Lower leg skin (tissue), 4 donors: ENCODE measurements at regions not wholly inside any gene's neighbourhood (a gene's known extent, or its start where the extent isn't known, plus 50 kb on each side); places are given as distances from the start of the nearest gene placed in this dataset.

ENCODE experiments used
- DNase-seq, 2 donors: peaks; one replicate each; pipeline ENCODE4 v3.0.0-alpha.2; 2019; ENCODE audit warnings: low spot score in 2 of 2
- H3K4me3 ChIP-seq: fragments of 200-600 bp; sonication (generic); 2 replicates; pipeline ENCODE4 v1.5.1; 2017; ENCODE audit warnings: mild to moderate bottlenecking, low read depth; ENCODE audit not compliant: poor library complexity, severe bottlenecking
- POLR2A ChIP-seq, 2 donors: fragments of 450-650 bp; IDR thresholded peaks; one replicate each; pipeline ENCODE4 v1.6.1; 2016 to 2017; ENCODE audit warnings: antibody characterized with exemption in 2 of 2, mild to moderate bottlenecking in 1 of 2, moderate library complexity in 1 of 2
- WGBS, 2 donors: methylation state at CpG; one replicate each; pipeline ENCODE4 v1.1.5; 2018; 5-methylcytosine and 5-hydroxymethylcytosine counted together
- intact Hi-C: fragments of 100-400 bp; cut with DNase I; formaldehyde crosslinking; loops from one replicate; pipeline ENCODE4 v1.15.0; 2023; ENCODE audit warnings: low total_unique reads
- TF ChIP-seq, protein P1 (sequence below), 3 donors: fragments of 450-650 bp; IDR thresholded peaks; one replicate each; pipeline ENCODE4 v1.5.1; 2016; ENCODE audit warnings: antibody characterized with exemption in 3 of 3, mild to moderate bottlenecking in 3 of 3, moderate library complexity in 2 of 3

DNA sequence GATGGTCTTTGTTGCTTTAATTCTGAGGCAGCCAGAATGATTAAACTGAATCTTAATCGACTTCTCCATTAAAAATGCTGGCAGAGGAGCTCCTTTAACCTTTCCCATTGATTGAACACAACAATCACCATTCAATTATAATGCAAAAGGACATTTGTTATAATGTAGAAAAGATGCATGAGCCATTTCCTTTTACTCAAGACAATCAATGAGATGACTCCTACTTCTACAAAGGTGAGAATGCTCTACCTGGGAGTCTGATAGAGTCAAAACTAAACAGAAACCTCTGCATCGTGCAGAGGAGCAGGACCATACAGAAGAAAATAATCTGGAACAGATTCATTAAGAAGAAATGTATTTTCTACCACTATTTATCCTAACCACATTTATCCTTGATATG is 253.6 kb upstream of the DACH1 start:
- TF ChIP-seq POLR2A (IDR thresholded peaks at IDR 0.05), result no peak
- TF ChIP-seq, protein P1, sequence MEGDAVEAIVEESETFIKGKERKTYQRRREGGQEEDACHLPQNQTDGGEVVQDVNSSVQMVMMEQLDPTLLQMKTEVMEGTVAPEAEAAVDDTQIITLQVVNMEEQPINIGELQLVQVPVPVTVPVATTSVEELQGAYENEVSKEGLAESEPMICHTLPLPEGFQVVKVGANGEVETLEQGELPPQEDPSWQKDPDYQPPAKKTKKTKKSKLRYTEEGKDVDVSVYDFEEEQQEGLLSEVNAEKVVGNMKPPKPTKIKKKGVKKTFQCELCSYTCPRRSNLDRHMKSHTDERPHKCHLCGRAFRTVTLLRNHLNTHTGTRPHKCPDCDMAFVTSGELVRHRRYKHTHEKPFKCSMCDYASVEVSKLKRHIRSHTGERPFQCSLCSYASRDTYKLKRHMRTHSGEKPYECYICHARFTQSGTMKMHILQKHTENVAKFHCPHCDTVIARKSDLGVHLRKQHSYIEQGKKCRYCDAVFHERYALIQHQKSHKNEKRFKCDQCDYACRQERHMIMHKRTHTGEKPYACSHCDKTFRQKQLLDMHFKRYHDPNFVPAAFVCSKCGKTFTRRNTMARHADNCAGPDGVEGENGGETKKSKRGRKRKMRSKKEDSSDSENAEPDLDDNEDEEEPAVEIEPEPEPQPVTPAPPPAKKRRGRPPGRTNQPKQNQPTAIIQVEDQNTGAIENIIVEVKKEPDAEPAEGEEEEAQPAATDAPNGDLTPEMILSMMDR (IDR thresholded peaks at IDR 0.05), result no peak
- DNase-seq, result no peak
- no peak overlapping the region for H3K4me3 ChIP-seq
- intact Hi-C loops, result no loop called here
- WGBS, 2 donors, result 62 to 66% methylated on average over 2 of the region's 2 CpGs

DNA sequence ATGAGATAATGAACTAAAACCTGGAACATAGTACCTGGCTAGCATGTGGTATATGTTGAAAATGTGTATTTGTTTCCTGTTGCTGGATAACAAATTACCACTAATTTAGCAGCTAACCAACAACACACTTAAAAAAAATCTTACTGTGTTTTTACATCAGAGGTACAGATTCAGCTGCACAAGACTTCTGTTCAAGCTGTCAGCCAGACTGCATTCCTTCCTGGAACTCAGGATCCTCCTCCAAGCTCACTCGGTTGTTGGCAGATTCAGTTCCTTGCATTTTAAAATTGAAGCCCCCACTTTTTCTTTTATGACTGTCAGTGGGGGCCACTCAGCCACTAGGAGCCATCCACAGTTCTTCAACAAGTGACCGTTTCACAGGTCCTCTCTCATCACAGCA is 246.9 kb upstream of the DACH1 start:
- 67 to 82% methylated on average over 2 of the region's 2 CpGs for WGBS, 2 donors
- H3K4me3 ChIP-seq, result no peak overlapping the region
- TF ChIP-seq, protein P1 (IDR thresholded peaks at IDR 0.05), result no peak
- TF ChIP-seq POLR2A (IDR thresholded peaks at IDR 0.05), result no peak
- no peak for DNase-seq
- intact Hi-C loops, result no loop called here

DNA sequence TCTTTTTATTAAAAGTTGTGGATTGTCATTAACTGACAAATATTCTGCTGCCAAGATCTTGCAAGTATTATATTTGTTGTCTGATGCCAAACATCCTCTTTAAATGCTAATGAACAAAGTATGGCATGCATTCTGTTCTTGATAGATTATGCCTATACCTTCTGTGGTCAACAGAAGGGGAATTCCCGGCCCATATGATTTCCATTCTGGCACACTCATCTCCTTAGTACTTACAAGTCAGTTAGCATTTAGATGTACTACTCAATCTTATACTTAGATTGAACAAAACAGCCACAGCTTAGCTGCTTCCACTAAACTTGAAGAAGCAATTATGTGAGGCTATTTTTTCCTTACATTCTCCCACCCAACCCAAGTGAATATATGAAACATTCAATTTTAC is 246.1 kb upstream of the DACH1 start:
- H3K4me3 ChIP-seq, result no peak overlapping the region
- TF ChIP-seq POLR2A (IDR thresholded peaks at IDR 0.05), result no peak
- WGBS, 2 donors, result 81 to 82% methylated on average over 1 of the region's 1 CpG
- DNase-seq, result no peak
- intact Hi-C loops, result no loop called here

DNA sequence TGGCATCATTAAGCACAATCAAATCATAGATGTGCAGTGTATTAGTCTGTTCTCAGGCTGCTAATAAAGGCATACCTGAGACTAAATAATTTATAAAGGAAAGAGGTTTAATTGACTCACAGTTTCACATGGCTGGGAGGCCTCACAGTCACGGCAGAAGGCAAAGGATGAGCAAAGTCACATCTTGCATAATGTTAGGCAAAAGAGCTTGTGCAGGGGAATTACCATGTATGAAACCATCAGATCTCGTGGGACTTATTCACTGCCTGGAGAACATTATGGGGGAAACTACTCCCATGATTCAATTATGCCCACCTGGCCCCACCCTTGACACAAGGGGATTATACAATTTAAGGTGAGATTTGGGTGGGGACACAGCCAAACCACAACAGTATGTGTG is 245.2 kb upstream of the DACH1 start:
- TF ChIP-seq POLR2A (IDR thresholded peaks at IDR 0.05), result no peak
- TF ChIP-seq, protein P1 (IDR thresholded peaks at IDR 0.05), result no peak
- WGBS, 2 donors, result 72% methylated on average over 2 of the region's 2 CpGs
- DNase-seq, result no peak
- no peak overlapping the region for H3K4me3 ChIP-seq
- intact Hi-C loops, result no loop called here

DNA sequence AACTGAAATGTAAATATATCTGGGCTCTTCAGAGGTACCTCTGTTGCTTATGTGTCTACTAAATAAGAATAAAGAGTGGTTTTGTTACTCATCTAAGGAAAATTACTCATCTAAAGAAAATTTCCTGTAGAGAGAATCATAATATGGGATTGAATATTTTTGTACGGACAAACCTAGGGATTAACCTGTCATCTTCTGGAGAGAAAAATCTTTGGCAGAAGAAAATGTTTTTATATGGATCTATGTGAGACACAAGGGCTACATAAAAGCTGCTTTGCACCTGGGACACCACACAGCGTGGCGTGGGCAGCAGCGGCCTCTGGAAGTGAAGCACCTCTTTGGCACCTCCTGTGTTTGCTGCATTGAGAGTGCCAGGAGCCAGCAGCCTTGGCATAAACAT is 242.9 kb upstream of the DACH1 start:
- TF ChIP-seq, protein P1 (IDR thresholded peaks at IDR 0.05), result no peak
- no peak for TF ChIP-seq POLR2A (IDR thresholded peaks at IDR 0.05)
- no peak overlapping the region for H3K4me3 ChIP-seq
- no peak for DNase-seq
- WGBS, 2 donors, result 78 to 82% methylated on average over 4 of the region's 4 CpGs
- intact Hi-C loops, result no loop called here

DNA sequence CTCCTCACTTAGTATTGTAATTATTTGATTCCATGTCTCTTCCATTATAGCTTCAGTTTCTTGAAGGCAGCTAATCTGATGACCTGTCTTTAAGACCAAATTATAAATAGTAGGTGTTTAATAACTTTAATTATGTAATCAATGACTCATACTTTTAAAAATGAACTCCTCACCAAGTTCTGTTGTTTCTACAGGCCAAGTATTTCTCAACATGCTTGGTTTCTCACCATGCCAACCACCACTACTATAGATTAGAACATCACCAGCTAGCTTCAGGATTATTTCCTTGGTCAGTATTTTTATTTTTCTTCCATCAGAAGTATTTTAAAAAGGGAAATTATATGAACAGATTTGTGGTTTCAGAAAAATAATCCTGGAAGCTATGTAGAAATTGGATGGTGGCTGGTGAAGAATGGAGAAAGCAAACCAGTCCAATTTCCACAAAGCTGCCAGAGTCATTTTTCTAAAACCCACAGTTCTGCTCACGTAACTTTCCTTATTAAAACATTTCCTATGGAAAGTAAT is 237.7 kb upstream of the DACH1 start:
- no peak for TF ChIP-seq POLR2A (IDR thresholded peaks at IDR 0.05)
- no peak overlapping the region for H3K4me3 ChIP-seq
- intact Hi-C loops, result no loop called here
- WGBS, 2 donors, result 41 to 60% methylated on average over 1 of the region's 1 CpG
- DNase-seq, result no peak

DNA sequence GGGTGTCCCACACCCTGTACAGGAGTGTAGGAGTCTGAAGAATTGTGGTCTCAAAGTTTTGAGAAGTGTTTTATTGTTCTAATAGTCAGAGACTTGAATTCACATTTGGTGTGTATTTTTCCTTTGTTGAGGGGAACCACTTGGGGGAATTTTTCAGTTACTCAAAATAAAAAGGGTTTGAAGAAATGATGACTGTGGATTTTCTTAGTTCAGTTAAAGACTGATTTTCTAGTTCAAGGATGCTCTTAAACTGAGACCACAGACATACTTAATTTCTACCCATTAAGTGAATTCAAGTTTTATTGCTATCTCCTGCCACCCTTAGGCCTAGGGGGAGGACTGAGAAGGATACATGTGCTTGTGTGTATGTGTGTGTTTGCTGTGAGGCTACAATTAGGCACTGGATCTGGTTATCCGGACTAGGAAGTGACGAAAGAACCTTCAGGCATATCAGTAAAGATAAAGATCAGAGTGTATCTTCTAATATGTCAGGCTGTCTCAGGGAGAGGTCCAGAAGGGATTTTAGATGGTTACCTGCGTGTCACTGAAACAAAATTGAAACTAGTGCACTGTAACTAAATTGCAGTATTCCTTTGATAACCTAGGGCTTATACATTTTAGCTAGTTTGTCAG is 234.9 kb upstream of the DACH1 start:
- no peak overlapping the region for H3K4me3 ChIP-seq
- intact Hi-C loops, result no loop called here
- no peak for DNase-seq
- no peak for TF ChIP-seq POLR2A (IDR thresholded peaks at IDR 0.05)
- TF ChIP-seq, protein P1 (IDR thresholded peaks at IDR 0.05), result no peak
- 36 to 48% methylated on average over 3 of the region's 3 CpGs for whole genome bisulfite sequencing, 2 donors
